ENCODE measurements at regions not wholly inside any gene's neighbourhood (a gene's known extent, or its start where the extent isn't known, plus 50 kb on each side); places are given as distances from the start of the nearest gene placed in this dataset.

- no peak for TF ChIP-seq CTCF (IDR thresholded peaks at IDR 0.05; ENCODE audit: insufficient read depth, low read length)
- TF ChIP-seq GABPA (IDR thresholded peaks at IDR 0.05; ENCODE audit: low read depth), result no peak
- TF ChIP-seq POLR2AphosphoS5 (IDR thresholded peaks at IDR 0.05; ENCODE audit: low read depth), result no peak
- no peak for TF ChIP-seq REST (IDR thresholded peaks at IDR 0.05; ENCODE audit: insufficient replicate concordance, low read depth)
Observed at GRCh38 chr1:106747791-106748190, 308.7 kb upstream of the PRMT6 start.
